Fibroblast of lung (primary cell): ENCODE measurements at regions not wholly inside any gene's neighbourhood (a gene's known extent, or its start where the extent isn't known, plus 50 kb on each side); places are given as distances from the start of the nearest gene placed in this dataset.

Experiments
- DNase-seq, 2 donors: peaks; one replicate each; pipeline versions ENCODE4 v3.0.0 to v3.0.0-alpha.2; 2010; ENCODE audit warnings: low read depth in 2 of 2
- H2AFZ ChIP-seq: 2 replicates; pipeline ENCODE4 v1.5.1; 2012; ENCODE audit warnings: low read length, control low read depth, inconsistent platforms
- H3K27ac ChIP-seq: 2 replicates; pipeline ENCODE4 v1.5.1; 2011; ENCODE audit warnings: low read length, control low read depth; ENCODE audit not compliant: insufficient read depth
- H3K27me3 ChIP-seq: 2 replicates; pipeline ENCODE4 v1.5.1; 2011; ENCODE audit warnings: mild to moderate bottlenecking, low read length; ENCODE audit not compliant: control insufficient read depth, insufficient read depth
- H3K36me3 ChIP-seq: 2 replicates; pipeline ENCODE4 v1.5.1; 2011; ENCODE audit warnings: low read length; ENCODE audit not compliant: control insufficient read depth, insufficient read depth
- H3K4me1 ChIP-seq: 2 replicates; pipeline ENCODE4 v1.5.1; 2011; ENCODE audit warnings: low read length; ENCODE audit not compliant: control insufficient read depth, insufficient read depth; ENCODE audit errors: extremely low read depth
- H3K4me2 ChIP-seq: 2 replicates; pipeline ENCODE4 v1.5.1; 2011; ENCODE audit warnings: low read length, control low read depth; ENCODE audit not compliant: insufficient read depth; ENCODE audit errors: extremely low read depth
- H3K4me3 ChIP-seq, 4 experiments: fragments of 200-600 bp in 1 of 4; sonication (generic) in 1 of 4; replicated peaks in 1 of 4; 2 replicates each; pipeline ENCODE4 v1.5.1; 2011 to 2016; ENCODE audit warnings: low read length in 4 of 4, low read depth in 3 of 4, mild to moderate bottlenecking in 3 of 4, control low read depth in 2 of 4, inconsistent platforms in 1 of 4, mixed read lengths in 1 of 4; ENCODE audit not compliant: insufficient read depth in 1 of 4; ENCODE audit errors: control extremely low read depth in 1 of 4
- H3K79me2 ChIP-seq: 2 replicates; pipeline ENCODE4 v1.5.1; 2012; ENCODE audit warnings: mild to moderate bottlenecking, low read length, inconsistent platforms; ENCODE audit not compliant: control insufficient read depth, insufficient read depth
- H3K9ac ChIP-seq: 2 replicates; pipeline ENCODE4 v1.5.1; 2011; ENCODE audit warnings: mild to moderate bottlenecking, low read length, control low read depth; ENCODE audit not compliant: insufficient read depth
- H3K9me3 ChIP-seq: 2 replicates; pipeline ENCODE4 v1.5.1; 2012; ENCODE audit warnings: low read depth, low read length; ENCODE audit not compliant: control insufficient read depth, insufficient read depth
- H4K20me1 ChIP-seq: 2 replicates; pipeline ENCODE4 v1.5.1; 2011; ENCODE audit warnings: low read length; ENCODE audit not compliant: control insufficient read depth, insufficient read depth; ENCODE audit errors: extremely low read depth
- CTCF ChIP-seq, 2 donors: IDR thresholded peaks in 1 of 2; conservative IDR thresholded peaks in 1 of 2; 1 replicate in 1 of 2; 2 replicates in 1 of 2; pipeline ENCODE4 v1.5.1; 2011 to 2012; ENCODE audit warnings: low read length in 2 of 2, control low read depth in 1 of 2, inconsistent platforms in 1 of 2, low read depth in 1 of 2, mild to moderate bottlenecking in 1 of 2
- EZH2 ChIP-seq: IDR thresholded peaks from 2 replicates; pipeline ENCODE4 v1.5.1; 2012; ENCODE audit warnings: low read length, control low read depth, mild to moderate bottlenecking; ENCODE audit errors: missing control alignments

GRCh38 chr7:57482-58255 is 134.7 kb upstream of the FAM20C start:
- no peak overlapping the region for H3K4me3 ChIP-seq
- H3K36me3 ChIP-seq: no peaks in the 10 kb centered on the region
- no peak overlapping the region for H3K9ac ChIP-seq
- TF ChIP-seq EZH2: no peak
- no peak for DNase-seq
- no peaks in the 10 kb centered on the region for H3K79me2 ChIP-seq
- H3K27me3 ChIP-seq: peaks cover 3% of the 10 kb centered on the region
- H4K20me1 ChIP-seq: no peaks in the 10 kb centered on the region
- no peaks in the 10 kb centered on the region for H3K4me1 ChIP-seq
- no peak overlapping the region for H2AFZ ChIP-seq
- no peaks in the 10 kb centered on the region for H3K9me3 ChIP-seq
- H3K4me2 ChIP-seq: no peak overlapping the region
- no peak overlapping the region for H3K27ac ChIP-seq

- no peaks in the 10 kb centered on the region for H3K9me3 ChIP-seq
- H3K9ac ChIP-seq: no peak overlapping the region
- TF ChIP-seq CTCF (conservative IDR thresholded peaks at IDR 0.05 in 1 of 2, IDR thresholded peaks at IDR 0.05 in 1 of 2; ENCODE audit: low read depth in 1 of 2, low read length in 2 of 2) (no peak), EZH2 (no peak)
- no peaks in the 10 kb centered on the region for H3K79me2 ChIP-seq
- no peaks in the 10 kb centered on the region for H3K4me1 ChIP-seq
- no peak for DNase-seq
- no peak overlapping the region for H3K27ac ChIP-seq
- H3K27me3 ChIP-seq: peaks cover 3% of the 10 kb centered on the region
- no peaks in the 10 kb centered on the region for H3K36me3 ChIP-seq
- H2AFZ ChIP-seq: no peak overlapping the region
- H3K4me2 ChIP-seq: no peak overlapping the region
- H4K20me1 ChIP-seq: no peaks in the 10 kb centered on the region
- no peak overlapping the region for H3K4me3 ChIP-seq
Measured at GRCh38 chr7:58316-58715, 134.1 kb upstream of the FAM20C start.

GRCh38 chr7:59079-60016 is 133.0 kb upstream of the FAM20C start:
- Histone ChIP-seq H3K4me1 (no peaks in the 10 kb centered on the region), H3K9ac (no peak overlapping the region), H3K4me2 (no peak overlapping the region), H3K27ac (no peak overlapping the region), H4K20me1 (no peaks in the 10 kb centered on the region), H3K4me3 (no peak overlapping the region), H3K9me3 (no peaks in the 10 kb centered on the region), H2AFZ (no peak overlapping the region), H3K27me3 (no peaks in the 10 kb centered on the region), H3K79me2 (no peaks in the 10 kb centered on the region), H3K36me3 (no peaks in the 10 kb centered on the region)
- DNase-seq: no peak
- TF ChIP-seq CTCF (conservative IDR thresholded peaks at IDR 0.05 in 1 of 2, IDR thresholded peaks at IDR 0.05 in 1 of 2; ENCODE audit: low read depth in 1 of 2, low read length in 2 of 2) (no peak), EZH2 (no peak)
